ENCODE measurements at regions not wholly inside any gene's neighbourhood (a gene's known extent, or its start where the extent isn't known, plus 50 kb on each side); places are given as distances from the start of the nearest gene placed in this dataset.

DNA sequence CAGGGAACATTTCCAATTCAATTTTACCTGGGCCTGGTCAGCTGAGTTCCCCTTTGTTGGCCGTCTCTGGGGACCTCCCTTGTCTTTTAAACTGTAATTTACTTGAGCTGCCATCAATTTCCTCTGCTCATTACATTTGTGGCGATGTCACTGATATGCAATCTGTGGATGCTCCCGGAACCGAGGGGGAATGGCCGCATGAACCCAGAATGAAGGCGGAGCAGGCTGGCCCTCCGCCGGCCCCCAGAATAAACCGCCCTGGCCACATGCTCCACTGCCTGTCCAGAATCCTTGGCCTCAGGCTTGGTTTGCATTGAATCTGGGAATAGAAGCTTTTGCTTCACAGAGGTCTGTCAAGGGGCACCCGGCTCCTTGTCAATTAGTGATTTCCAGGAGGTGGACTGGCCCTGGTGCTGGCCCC lies 276.8 kb downstream of the TEX29 start:
- Histone ChIP-seq H3K4me2 (peak overlapping the region; percentile 22; the same call in 1 of the 2 replicates), H3K4me3 (no peak overlapping the region), H2AFZ (peak overlapping the region; percentile 89; the same call in 1 of the 2 replicates), H3K27me3 (ENCODE audit: insufficient read depth) (no peaks in the 10 kb centered on the region), H4K20me1 (replicated peaks; ENCODE audit: insufficient read depth) (no peaks in the 10 kb centered on the region), H3K36me3 (ENCODE audit: insufficient read depth) (no peaks in the 10 kb centered on the region), H3K4me1 (ENCODE audit: insufficient read depth) (peaks cover 19% of the 10 kb centered on the region), H3K9me2 (ENCODE audit: insufficient read depth) (no peaks in the 10 kb centered on the region; the same call in 1 of the 2 replicates), H3K27ac (ENCODE audit: low read depth) (no peak overlapping the region), H3F3A (replicated peaks; ENCODE audit: low read depth) (no peaks in the 10 kb centered on the region), H3K79me2 (replicated peaks; ENCODE audit: insufficient read depth) (no peaks in the 10 kb centered on the region)
- TF ChIP-seq JUNB (IDR thresholded peaks at IDR 0.05; ENCODE audit: unreplicated experiment) (no peak), STAT1 (IDR thresholded peaks at IDR 0.05; ENCODE audit: unreplicated experiment) (no peak), NANOG (IDR thresholded peaks at IDR 0.05; ENCODE audit: borderline replicate concordance) (no peak), ZNF331 (CRISPR knock-in tag; IDR thresholded peaks at IDR 0.05; ENCODE audit: low read depth) (no peak), ZNF114 (CRISPR knock-in tag; IDR thresholded peaks at IDR 0.05) (no peak), POLR2AphosphoS5 (IDR thresholded peaks at IDR 0.05; ENCODE audit: low read depth) (no peak), CREB1 (CRISPR knock-in tag; IDR thresholded peaks at IDR 0.05; ENCODE audit: low read depth) (no peak), EZH2 (IDR thresholded peaks at IDR 0.05; ENCODE audit: low read depth, unreplicated experiment) (no peak), EZH2phosphoT487 (IDR thresholded peaks at IDR 0.05; ENCODE audit: unreplicated experiment) (no peak)
- TF ChIP-seq, protein P1, sequence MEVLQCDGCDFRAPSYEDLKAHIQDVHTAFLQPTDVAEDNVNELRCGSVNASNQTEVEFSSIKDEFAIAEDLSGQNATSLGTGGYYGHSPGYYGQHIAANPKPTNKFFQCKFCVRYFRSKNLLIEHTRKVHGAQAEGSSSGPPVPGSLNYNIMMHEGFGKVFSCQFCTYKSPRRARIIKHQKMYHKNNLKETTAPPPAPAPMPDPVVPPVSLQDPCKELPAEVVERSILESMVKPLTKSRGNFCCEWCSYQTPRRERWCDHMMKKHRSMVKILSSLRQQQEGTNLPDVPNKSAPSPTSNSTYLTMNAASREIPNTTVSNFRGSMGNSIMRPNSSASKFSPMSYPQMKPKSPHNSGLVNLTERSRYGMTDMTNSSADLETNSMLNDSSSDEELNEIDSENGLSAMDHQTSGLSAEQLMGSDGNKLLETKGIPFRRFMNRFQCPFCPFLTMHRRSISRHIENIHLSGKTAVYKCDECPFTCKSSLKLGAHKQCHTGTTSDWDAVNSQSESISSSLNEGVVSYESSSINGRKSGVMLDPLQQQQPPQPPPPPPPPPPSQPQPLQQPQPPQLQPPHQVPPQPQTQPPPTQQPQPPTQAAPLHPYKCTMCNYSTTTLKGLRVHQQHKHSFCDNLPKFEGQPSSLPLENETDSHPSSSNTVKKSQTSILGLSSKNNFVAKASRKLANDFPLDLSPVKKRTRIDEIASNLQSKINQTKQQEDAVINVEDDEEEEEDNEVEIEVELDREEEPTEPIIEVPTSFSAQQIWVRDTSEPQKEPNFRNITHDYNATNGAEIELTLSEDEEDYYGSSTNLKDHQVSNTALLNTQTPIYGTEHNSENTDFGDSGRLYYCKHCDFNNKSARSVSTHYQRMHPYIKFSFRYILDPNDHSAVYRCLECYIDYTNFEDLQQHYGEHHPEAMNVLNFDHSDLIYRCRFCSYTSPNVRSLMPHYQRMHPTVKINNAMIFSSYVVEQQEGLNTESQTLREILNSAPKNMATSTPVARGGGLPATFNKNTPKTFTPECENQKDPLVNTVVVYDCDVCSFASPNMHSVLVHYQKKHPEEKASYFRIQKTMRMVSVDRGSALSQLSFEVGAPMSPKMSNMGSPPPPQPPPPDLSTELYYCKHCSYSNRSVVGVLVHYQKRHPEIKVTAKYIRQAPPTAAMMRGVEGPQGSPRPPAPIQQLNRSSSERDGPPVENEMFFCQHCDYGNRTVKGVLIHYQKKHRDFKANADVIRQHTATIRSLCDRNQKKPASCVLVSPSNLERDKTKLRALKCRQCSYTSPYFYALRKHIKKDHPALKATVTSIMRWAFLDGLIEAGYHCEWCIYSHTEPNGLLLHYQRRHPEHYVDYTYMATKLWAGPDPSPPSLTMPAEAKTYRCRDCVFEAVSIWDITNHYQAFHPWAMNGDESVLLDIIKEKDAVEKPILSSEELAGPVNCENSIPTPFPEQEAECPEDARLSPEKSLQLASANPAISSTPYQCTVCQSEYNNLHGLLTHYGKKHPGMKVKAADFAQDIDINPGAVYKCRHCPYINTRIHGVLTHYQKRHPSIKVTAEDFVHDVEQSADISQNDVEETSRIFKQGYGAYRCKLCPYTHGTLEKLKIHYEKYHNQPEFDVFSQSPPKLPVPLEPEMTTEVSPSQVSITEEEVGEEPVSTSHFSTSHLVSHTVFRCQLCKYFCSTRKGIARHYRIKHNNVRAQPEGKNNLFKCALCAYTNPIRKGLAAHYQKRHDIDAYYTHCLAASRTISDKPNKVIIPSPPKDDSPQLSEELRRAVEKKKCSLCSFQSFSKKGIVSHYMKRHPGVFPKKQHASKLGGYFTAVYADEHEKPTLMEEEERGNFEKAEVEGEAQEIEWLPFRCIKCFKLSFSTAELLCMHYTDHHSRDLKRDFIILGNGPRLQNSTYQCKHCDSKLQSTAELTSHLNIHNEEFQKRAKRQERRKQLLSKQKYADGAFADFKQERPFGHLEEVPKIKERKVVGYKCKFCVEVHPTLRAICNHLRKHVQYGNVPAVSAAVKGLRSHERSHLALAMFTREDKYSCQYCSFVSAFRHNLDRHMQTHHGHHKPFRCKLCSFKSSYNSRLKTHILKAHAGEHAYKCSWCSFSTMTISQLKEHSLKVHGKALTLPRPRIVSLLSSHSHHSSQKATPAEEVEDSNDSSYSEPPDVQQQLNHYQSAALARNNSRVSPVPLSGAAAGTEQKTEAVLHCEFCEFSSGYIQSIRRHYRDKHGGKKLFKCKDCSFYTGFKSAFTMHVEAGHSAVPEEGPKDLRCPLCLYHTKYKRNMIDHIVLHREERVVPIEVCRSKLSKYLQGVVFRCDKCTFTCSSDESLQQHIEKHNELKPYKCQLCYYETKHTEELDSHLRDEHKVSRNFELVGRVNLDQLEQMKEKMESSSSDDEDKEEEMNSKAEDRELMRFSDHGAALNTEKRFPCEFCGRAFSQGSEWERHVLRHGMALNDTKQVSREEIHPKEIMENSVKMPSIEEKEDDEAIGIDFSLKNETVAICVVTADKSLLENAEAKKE (CRISPR knock-in tag; IDR thresholded peaks at IDR 0.05): no peak
- TF ChIP-seq, protein P2, sequence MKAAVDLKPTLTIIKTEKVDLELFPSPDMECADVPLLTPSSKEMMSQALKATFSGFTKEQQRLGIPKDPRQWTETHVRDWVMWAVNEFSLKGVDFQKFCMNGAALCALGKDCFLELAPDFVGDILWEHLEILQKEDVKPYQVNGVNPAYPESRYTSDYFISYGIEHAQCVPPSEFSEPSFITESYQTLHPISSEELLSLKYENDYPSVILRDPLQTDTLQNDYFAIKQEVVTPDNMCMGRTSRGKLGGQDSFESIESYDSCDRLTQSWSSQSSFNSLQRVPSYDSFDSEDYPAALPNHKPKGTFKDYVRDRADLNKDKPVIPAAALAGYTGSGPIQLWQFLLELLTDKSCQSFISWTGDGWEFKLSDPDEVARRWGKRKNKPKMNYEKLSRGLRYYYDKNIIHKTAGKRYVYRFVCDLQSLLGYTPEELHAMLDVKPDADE (IDR thresholded peaks at IDR 0.05): no peak
- TF ChIP-seq, protein P3, sequence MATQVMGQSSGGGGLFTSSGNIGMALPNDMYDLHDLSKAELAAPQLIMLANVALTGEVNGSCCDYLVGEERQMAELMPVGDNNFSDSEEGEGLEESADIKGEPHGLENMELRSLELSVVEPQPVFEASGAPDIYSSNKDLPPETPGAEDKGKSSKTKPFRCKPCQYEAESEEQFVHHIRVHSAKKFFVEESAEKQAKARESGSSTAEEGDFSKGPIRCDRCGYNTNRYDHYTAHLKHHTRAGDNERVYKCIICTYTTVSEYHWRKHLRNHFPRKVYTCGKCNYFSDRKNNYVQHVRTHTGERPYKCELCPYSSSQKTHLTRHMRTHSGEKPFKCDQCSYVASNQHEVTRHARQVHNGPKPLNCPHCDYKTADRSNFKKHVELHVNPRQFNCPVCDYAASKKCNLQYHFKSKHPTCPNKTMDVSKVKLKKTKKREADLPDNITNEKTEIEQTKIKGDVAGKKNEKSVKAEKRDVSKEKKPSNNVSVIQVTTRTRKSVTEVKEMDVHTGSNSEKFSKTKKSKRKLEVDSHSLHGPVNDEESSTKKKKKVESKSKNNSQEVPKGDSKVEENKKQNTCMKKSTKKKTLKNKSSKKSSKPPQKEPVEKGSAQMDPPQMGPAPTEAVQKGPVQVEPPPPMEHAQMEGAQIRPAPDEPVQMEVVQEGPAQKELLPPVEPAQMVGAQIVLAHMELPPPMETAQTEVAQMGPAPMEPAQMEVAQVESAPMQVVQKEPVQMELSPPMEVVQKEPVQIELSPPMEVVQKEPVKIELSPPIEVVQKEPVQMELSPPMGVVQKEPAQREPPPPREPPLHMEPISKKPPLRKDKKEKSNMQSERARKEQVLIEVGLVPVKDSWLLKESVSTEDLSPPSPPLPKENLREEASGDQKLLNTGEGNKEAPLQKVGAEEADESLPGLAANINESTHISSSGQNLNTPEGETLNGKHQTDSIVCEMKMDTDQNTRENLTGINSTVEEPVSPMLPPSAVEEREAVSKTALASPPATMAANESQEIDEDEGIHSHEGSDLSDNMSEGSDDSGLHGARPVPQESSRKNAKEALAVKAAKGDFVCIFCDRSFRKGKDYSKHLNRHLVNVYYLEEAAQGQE (IDR thresholded peaks at IDR 0.05; ENCODE audit: unreplicated experiment): no peak
- TF ChIP-seq, protein P4, sequence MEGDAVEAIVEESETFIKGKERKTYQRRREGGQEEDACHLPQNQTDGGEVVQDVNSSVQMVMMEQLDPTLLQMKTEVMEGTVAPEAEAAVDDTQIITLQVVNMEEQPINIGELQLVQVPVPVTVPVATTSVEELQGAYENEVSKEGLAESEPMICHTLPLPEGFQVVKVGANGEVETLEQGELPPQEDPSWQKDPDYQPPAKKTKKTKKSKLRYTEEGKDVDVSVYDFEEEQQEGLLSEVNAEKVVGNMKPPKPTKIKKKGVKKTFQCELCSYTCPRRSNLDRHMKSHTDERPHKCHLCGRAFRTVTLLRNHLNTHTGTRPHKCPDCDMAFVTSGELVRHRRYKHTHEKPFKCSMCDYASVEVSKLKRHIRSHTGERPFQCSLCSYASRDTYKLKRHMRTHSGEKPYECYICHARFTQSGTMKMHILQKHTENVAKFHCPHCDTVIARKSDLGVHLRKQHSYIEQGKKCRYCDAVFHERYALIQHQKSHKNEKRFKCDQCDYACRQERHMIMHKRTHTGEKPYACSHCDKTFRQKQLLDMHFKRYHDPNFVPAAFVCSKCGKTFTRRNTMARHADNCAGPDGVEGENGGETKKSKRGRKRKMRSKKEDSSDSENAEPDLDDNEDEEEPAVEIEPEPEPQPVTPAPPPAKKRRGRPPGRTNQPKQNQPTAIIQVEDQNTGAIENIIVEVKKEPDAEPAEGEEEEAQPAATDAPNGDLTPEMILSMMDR (conservative IDR thresholded peaks at IDR 0.05; ENCODE audit: low read depth in 2 of 2): no peak
- peak; percentile 59 for ATAC-seq
- H3K27me3 Mint-ChIP-seq (ENCODE audit: insufficient read depth, low read depth, poor library complexity): peaks cover 11% of the 10 kb centered on the region
- DNase-seq (ENCODE audit: low spot score): peak; percentile 41
- H3K36me3 Mint-ChIP-seq (ENCODE audit: low read depth): peaks cover 9% of the 10 kb centered on the region; the same call in 1 of the 3 replicates
- H3K4me3 Mint-ChIP-seq: no peak overlapping the region
- peaks cover 30% of the 10 kb centered on the region for H3K4me1 Mint-ChIP-seq
- H3K27ac Mint-ChIP-seq: peak overlapping the region; percentile 72; the same call in 1 of the 2 replicates
- H3K9me3 Mint-ChIP-seq: peaks cover 23% of the 10 kb centered on the region

All from GM23338 (cell line).